OCI-LY7 (cell line): ENCODE measurements at regions not wholly inside any gene's neighbourhood (a gene's known extent, or its start where the extent isn't known, plus 50 kb on each side); places are given as distances from the start of the nearest gene placed in this dataset.

Source experiments
- CTCF ChIP-seq: fragments of 200-600 bp; sonication (generic); conservative IDR thresholded peaks from 2 replicates; pipeline ENCODE4 v1.5.1; 2014; ENCODE audit warnings: mild to moderate bottlenecking, antibody characterized with exemption, low read length, moderate library complexity, mixed read lengths
- EZH2phosphoT487 ChIP-seq: fragments of 200-600 bp; sonication (generic); IDR thresholded peaks from 2 replicates; pipeline ENCODE4 v1.6.1; 2018; ENCODE audit warnings: low read depth, borderline replicate concordance, mild to moderate bottlenecking, mixed run types, antibody characterized with exemption, low read length, moderate library complexity, mixed read lengths

GRCh38 chr3:143200001-143200924, 80.7 kb downstream of the CHST2 start:
- TF ChIP-seq CTCF (no peak), EZH2phosphoT487 (no peak)
